ENCODE measurements at regions not wholly inside any gene's neighbourhood (a gene's known extent, or its start where the extent isn't known, plus 50 kb on each side); places are given as distances from the start of the nearest gene placed in this dataset.

DNA sequence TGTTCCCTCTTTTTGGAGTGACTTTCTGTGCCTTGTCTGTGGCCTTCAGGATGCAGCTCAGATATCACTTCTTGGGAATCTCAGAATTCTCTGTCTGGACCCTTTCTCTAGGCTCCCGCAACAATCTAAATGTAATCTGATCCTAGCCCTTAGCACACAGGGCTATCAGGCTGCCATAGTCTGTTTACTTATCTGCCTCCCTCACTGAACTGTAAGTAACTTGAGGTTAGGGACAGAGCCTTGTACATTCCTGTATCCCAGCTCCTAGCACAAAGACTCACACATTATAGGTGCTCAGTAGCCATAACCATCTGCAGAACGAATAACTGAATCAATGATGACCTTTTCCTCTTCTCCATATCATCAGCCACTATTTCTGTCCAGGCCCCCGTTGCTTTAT lies 69.5 kb downstream of the RTL9 start:
- Histone ChIP-seq H4K20me1 (ENCODE audit: insufficient read depth) (no peaks in the 10 kb centered on the region), H3K9ac (ENCODE audit: low read length) (no peak overlapping the region), H3K4me2 (ENCODE audit: low read length) (no peak overlapping the region), H2AFZ (ENCODE audit: low read depth, low read length) (no peak overlapping the region), H3K27ac (ENCODE audit: low read length) (no peak overlapping the region), H3K79me2 (replicated peaks; ENCODE audit: insufficient read depth, low read length) (no peaks in the 10 kb centered on the region), H3K27me3 (ENCODE audit: insufficient read depth, low read depth, low read length) (no peaks in the 10 kb centered on the region), H3F3A (ENCODE audit: insufficient read depth, low read length, poor library complexity, severe bottlenecking) (no peaks in the 10 kb centered on the region), H3K9me3 (ENCODE audit: low read length) (no peaks in the 10 kb centered on the region), H3K36me3 (ENCODE audit: insufficient read depth, low read length) (no peaks in the 10 kb centered on the region), H3K4me3 (ENCODE audit: low read length) (no peak overlapping the region), H3K9me2 (ENCODE audit: insufficient read depth, low read length) (no peaks in the 10 kb centered on the region)
- no peak for TF ChIP-seq EP300 (conservative IDR thresholded peaks at IDR 0.05; ENCODE audit: poor library complexity, severe bottlenecking)
- no peak for TF ChIP-seq SMC3 (conservative IDR thresholded peaks at IDR 0.05; ENCODE audit: poor library complexity)
- TF ChIP-seq MXI1 (conservative IDR thresholded peaks at IDR 0.05; ENCODE audit: poor library complexity, severe bottlenecking): no peak
- TF ChIP-seq EZH2 (IDR thresholded peaks at IDR 0.05; ENCODE audit: borderline replicate concordance, insufficient read depth, low read length, poor library complexity, severe bottlenecking): no peak
- TF ChIP-seq, protein P1, sequence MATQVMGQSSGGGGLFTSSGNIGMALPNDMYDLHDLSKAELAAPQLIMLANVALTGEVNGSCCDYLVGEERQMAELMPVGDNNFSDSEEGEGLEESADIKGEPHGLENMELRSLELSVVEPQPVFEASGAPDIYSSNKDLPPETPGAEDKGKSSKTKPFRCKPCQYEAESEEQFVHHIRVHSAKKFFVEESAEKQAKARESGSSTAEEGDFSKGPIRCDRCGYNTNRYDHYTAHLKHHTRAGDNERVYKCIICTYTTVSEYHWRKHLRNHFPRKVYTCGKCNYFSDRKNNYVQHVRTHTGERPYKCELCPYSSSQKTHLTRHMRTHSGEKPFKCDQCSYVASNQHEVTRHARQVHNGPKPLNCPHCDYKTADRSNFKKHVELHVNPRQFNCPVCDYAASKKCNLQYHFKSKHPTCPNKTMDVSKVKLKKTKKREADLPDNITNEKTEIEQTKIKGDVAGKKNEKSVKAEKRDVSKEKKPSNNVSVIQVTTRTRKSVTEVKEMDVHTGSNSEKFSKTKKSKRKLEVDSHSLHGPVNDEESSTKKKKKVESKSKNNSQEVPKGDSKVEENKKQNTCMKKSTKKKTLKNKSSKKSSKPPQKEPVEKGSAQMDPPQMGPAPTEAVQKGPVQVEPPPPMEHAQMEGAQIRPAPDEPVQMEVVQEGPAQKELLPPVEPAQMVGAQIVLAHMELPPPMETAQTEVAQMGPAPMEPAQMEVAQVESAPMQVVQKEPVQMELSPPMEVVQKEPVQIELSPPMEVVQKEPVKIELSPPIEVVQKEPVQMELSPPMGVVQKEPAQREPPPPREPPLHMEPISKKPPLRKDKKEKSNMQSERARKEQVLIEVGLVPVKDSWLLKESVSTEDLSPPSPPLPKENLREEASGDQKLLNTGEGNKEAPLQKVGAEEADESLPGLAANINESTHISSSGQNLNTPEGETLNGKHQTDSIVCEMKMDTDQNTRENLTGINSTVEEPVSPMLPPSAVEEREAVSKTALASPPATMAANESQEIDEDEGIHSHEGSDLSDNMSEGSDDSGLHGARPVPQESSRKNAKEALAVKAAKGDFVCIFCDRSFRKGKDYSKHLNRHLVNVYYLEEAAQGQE (IDR thresholded peaks at IDR 0.05; ENCODE audit: borderline replicate concordance): no peak
- TF ChIP-seq, protein P2, sequence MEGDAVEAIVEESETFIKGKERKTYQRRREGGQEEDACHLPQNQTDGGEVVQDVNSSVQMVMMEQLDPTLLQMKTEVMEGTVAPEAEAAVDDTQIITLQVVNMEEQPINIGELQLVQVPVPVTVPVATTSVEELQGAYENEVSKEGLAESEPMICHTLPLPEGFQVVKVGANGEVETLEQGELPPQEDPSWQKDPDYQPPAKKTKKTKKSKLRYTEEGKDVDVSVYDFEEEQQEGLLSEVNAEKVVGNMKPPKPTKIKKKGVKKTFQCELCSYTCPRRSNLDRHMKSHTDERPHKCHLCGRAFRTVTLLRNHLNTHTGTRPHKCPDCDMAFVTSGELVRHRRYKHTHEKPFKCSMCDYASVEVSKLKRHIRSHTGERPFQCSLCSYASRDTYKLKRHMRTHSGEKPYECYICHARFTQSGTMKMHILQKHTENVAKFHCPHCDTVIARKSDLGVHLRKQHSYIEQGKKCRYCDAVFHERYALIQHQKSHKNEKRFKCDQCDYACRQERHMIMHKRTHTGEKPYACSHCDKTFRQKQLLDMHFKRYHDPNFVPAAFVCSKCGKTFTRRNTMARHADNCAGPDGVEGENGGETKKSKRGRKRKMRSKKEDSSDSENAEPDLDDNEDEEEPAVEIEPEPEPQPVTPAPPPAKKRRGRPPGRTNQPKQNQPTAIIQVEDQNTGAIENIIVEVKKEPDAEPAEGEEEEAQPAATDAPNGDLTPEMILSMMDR (IDR thresholded peaks at IDR 0.05; ENCODE audit: poor library complexity, severe bottlenecking): no peak

DNA sequence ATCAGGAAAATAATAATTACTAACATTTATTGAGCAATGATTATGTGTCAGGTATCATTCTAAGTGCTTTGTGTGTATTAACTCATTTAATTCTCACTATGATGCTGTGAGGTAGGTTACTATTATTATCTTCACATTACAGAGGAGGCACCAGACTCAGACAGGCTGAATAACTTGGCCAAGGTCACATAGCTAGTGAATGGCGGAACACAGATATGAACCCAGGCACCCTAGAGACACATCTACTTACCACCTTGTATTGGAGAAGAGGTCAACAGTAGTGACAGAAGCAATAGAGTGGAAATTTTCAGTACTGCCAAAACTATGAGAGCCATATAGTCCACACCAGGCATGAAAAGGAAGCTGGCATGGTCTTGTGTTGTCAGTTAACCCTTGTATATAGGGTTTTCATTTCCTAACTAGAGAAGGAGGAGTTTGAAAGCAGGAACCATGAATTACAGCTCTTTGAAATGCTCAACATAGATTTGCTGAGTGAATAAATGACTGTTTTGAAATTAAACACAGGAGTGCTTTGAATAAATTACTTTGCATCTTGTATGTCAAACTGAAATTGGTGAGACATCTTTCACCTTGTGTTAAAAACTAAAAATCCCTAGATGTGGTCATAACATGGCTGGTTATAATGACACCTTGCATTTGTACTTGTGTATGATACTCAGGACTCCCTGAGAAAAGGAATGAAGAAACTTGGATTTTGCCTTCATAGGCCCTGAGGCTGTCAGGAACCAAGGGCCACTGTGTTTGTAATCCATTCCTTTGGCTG lies 71.8 kb downstream of the RTL9 start:
- Histone ChIP-seq H3K9me3 (ENCODE audit: low read length) (no peaks in the 10 kb centered on the region), H3K36me3 (ENCODE audit: insufficient read depth, low read length) (no peaks in the 10 kb centered on the region), H3K27ac (ENCODE audit: low read length) (no peak overlapping the region), H4K20me1 (ENCODE audit: insufficient read depth) (no peaks in the 10 kb centered on the region), H3F3A (ENCODE audit: insufficient read depth, low read length, poor library complexity, severe bottlenecking) (no peaks in the 10 kb centered on the region), H3K9me2 (ENCODE audit: insufficient read depth, low read length) (no peaks in the 10 kb centered on the region), H3K27me3 (ENCODE audit: insufficient read depth, low read depth, low read length) (no peaks in the 10 kb centered on the region), H3K9ac (ENCODE audit: low read length) (no peak overlapping the region), H2AFZ (ENCODE audit: low read depth, low read length) (no peak overlapping the region), H3K79me2 (replicated peaks; ENCODE audit: insufficient read depth, low read length) (no peaks in the 10 kb centered on the region), H3K4me3 (ENCODE audit: low read length) (no peak overlapping the region), H3K4me2 (ENCODE audit: low read length) (no peak overlapping the region)
- TF ChIP-seq EP300 (conservative IDR thresholded peaks at IDR 0.05; ENCODE audit: poor library complexity, severe bottlenecking) (no peak), TAF1 (IDR thresholded peaks at IDR 0.05; ENCODE audit: low read depth) (no peak), RAD21 (conservative IDR thresholded peaks at IDR 0.05) (no peak), POLR2AphosphoS5 (IDR thresholded peaks at IDR 0.05) (no peak), MXI1 (conservative IDR thresholded peaks at IDR 0.05; ENCODE audit: poor library complexity, severe bottlenecking) (no peak), SMC3 (conservative IDR thresholded peaks at IDR 0.05; ENCODE audit: poor library complexity) (no peak), EZH2 (IDR thresholded peaks at IDR 0.05; ENCODE audit: borderline replicate concordance, insufficient read depth, low read length, poor library complexity, severe bottlenecking) (no peak)
- TF ChIP-seq, protein P1 (IDR thresholded peaks at IDR 0.05; ENCODE audit: borderline replicate concordance): no peak
- TF ChIP-seq, protein P2 (IDR thresholded peaks at IDR 0.05; ENCODE audit: poor library complexity, severe bottlenecking): no peak

Data from neural cell (in vitro differentiated cells).